GM18861 (cell line): ENCODE measurements at regions not wholly inside any gene's neighbourhood (a gene's known extent, or its start where the extent isn't known, plus 50 kb on each side); places are given as distances from the start of the nearest gene placed in this dataset.
"Not testable (repeated sequence)": the region's sequence is repeated elsewhere in the genome, so short reads cannot be mapped to it uniquely, and the experiment has no call there.

ENCODE experiments used
- ATAC-seq: cut with Tn5 transposase; IDR thresholded peaks from one replicate; pipeline ENCODE4 v1.9.1; 2021; ENCODE audit not compliant: unreplicated experiment

GRCh38 chr7:109696723-109697122, 1127.0 kb downstream of the DNAJB9 start:
- ATAC-seq = no peak

GRCh38 chr7:109699661-109700060, 1130.0 kb downstream of the DNAJB9 start:
- no peak for ATAC-seq

- ATAC-seq = no peak
Measured at GRCh38 chr7:109713366-109713765, 1143.7 kb downstream of the DNAJB9 start.

- not testable (repeated sequence) for ATAC-seq
Measured at GRCh38 chr7:109719359-109719758, 1149.7 kb downstream of the DNAJB9 start.

GRCh38 chr7:109734601-109735000, 1164.9 kb downstream of the DNAJB9 start:
- ATAC-seq = no peak

GRCh38 chr7:109735881-109736280, 1166.2 kb downstream of the DNAJB9 start:
- ATAC-seq = no peak

- ATAC-seq = no peak
Measured at GRCh38 chr7:109745677-109746410, 1176.2 kb downstream of the DNAJB9 start.

GRCh38 chr7:109751241-109751640, 1181.6 kb downstream of the DNAJB9 start:
- no peak for ATAC-seq

- no peak for ATAC-seq
Measured at GRCh38 chr7:109752068-109752467, 1182.4 kb downstream of the DNAJB9 start.

- ATAC-seq = no peak
Measured at GRCh38 chr7:109757713-109758112, 1188.0 kb downstream of the DNAJB9 start.

- no peak for ATAC-seq
Measured at GRCh38 chr7:109763611-109764010, 1193.9 kb downstream of the DNAJB9 start.

- no peak for ATAC-seq
Measured at GRCh38 chr7:109772161-109772560, 1202.5 kb downstream of the DNAJB9 start.

- no peak for ATAC-seq
Measured at GRCh38 chr7:109782806-109783205, 1213.1 kb downstream of the DNAJB9 start.

- no peak for ATAC-seq
Measured at GRCh38 chr7:109806548-109806947, 1236.9 kb downstream of the DNAJB9 start.

- ATAC-seq = no peak
Measured at GRCh38 chr7:109821156-109821555, 1251.5 kb downstream of the DNAJB9 start.

GRCh38 chr7:109834851-109835250, 1256.1 kb upstream of the LRRN3 start:
- no peak for ATAC-seq

GRCh38 chr7:109835577-109835976, 1255.3 kb upstream of the LRRN3 start:
- no peak for ATAC-seq

GRCh38 chr7:109836016-109836415, 1254.9 kb upstream of the LRRN3 start:
- ATAC-seq = no peak

GRCh38 chr7:109842386-109842785, 1248.5 kb upstream of the LRRN3 start:
- ATAC-seq = no peak

GRCh38 chr7:109844362-109844761, 1246.6 kb upstream of the LRRN3 start:
- no peak for ATAC-seq

GRCh38 chr7:109864230-109864629, 1226.7 kb upstream of the LRRN3 start:
- ATAC-seq = no peak

GRCh38 chr7:109868215-109868860, 1222.6 kb upstream of the LRRN3 start:
- ATAC-seq = no peak

GRCh38 chr7:109873296-109873695, 1217.6 kb upstream of the LRRN3 start:
- ATAC-seq = no peak
